Central memory CD4-positive, alpha-beta T cell (primary cell): ENCODE measurements at regions not wholly inside any gene's neighbourhood (a gene's known extent, or its start where the extent isn't known, plus 50 kb on each side); places are given as distances from the start of the nearest gene placed in this dataset.
"Not testable (repeated sequence)": the region's sequence is repeated elsewhere in the genome, so short reads cannot be mapped to it uniquely, and the experiment has no call there.

ENCODE experiments used
- DNase-seq: peaks from one replicate; pipeline ENCODE4 v3.0.0; 2022

- DNase-seq = not testable (repeated sequence)
These were observed 50.6 kb upstream of the MYL10 start for GRCh38 chr7:101679653-101680173.

- DNase-seq = no peak
These were observed 51.5 kb upstream of the MYL10 start for GRCh38 chr7:101680406-101681145.

DNA sequence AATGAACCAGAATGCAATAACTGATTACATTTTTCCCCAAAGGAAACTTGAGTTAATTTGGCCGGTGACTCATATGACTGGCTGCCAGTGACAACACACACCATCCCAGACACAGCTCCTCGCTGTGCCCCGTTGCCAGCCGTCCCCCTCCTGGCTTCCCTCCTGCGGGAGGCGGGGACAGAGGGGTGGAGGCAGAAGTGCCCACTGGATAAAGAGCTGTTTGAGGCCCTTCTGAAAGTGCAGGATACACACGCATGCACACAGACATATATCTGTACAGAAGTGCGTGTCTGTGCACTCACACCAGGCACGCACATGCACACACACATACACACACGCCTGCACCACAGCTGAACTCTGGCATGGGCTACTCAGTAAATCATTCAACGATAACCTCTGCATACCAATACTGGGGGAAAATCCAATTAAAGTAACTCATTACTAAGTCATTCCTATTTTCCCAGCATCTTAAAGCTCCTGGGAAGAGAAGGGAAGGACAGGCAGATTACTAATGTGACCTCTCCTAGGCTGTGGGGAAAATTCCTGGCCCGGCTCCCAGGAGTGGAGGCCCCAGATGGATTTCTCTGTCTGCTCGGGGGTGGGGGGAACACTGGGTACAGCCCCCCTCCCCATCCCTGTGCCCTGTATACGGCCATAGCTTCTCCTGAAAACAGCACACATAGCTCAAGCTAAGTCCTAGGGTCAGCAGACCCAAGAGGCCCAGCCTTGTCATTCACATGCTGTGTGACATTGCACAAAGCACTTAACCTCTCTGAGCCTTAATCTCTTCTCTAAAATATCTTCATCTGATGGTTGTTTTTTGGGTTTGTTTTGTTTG is 52.3 kb upstream of the MYL10 start:
- no peak for DNase-seq

GRCh38 chr7:101684983-101685330 is 55.9 kb upstream of the MYL10 start:
- no peak for DNase-seq

GRCh38 chr7:101686030-101686429 is 56.9 kb upstream of the MYL10 start:
- DNase-seq = no peak

GRCh38 chr7:101687081-101687480 is 58.0 kb upstream of the MYL10 start:
- DNase-seq = no peak

DNA sequence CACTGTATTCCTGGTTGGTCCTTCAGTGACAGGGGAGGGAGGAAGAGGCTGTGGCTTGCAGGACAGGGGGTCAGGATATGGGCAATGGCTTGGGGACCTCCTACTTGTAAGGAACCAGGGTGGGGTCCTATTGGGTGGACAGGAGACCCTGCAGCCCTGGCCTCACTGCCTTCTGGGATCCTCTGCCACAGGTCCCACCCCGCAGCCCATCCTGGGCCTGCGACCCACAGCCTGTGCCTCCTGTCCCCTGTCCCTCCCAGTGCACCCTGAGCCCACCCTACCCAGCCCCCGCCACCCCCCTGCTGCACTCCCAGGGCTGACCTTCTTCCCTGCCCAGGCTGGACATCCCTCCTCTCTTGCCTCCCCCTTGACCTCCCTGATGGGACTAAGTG is 58.7 kb upstream of the MYL10 start:
- DNase-seq = no peak

GRCh38 chr7:101688183-101688831 is 59.2 kb upstream of the MYL10 start:
- peak; percentile 54 for DNase-seq

GRCh38 chr7:101688995-101689907 is 60.2 kb upstream of the MYL10 start:
- DNase-seq = no peak

DNA sequence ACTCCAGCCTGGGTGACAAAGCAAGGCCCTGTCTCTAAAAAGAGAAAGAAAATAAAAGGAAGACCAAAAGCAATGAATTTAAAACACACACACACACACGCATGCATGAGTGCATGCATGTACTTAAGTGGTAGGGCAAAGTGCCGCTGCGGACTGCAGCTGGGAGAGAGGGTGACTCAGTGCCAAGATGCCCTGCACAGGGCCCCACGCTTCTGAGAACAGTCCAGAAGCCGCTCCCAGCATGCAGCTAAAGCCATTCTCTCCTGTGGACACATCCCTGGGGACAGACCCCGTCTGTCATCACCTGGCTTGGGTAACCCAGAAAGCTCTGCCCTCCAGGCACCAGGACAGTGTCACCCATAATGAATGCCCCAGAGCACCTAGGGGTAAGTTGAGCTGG is 61.0 kb upstream of the MYL10 start:
- DNase-seq = no peak

GRCh38 chr7:101691822-101692384 is 62.8 kb upstream of the MYL10 start:
- DNase-seq = no peak

GRCh38 chr7:101693498-101694091 is 64.5 kb upstream of the MYL10 start:
- DNase-seq = no peak

DNA sequence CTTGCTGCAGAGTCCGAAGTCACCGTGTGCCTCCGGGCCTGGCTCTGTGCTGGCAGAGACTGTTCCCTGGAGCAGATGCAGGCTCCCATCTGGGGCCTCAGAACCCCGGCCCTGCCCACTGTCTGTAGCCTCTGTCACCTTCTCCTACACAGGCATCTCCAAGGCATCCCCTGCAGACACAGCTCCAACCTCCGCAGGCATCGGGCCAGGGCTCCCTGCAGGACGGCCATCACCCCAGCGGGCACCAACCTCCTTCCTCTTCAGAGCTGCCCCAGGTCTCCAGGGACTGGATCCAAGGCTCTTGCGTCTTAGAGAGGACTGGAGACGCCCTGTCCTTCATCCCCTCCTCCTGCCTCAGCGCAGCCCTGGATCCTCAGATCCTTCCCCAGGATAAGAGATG is 69.9 kb upstream of the MYL10 start:
- no peak for DNase-seq

- DNase-seq = no peak
These were observed 70.3 kb upstream of the MYL10 start for GRCh38 chr7:101699399-101699798.

- DNase-seq = no peak
These were observed 71.1 kb upstream of the MYL10 start for GRCh38 chr7:101699881-101700823.

DNA sequence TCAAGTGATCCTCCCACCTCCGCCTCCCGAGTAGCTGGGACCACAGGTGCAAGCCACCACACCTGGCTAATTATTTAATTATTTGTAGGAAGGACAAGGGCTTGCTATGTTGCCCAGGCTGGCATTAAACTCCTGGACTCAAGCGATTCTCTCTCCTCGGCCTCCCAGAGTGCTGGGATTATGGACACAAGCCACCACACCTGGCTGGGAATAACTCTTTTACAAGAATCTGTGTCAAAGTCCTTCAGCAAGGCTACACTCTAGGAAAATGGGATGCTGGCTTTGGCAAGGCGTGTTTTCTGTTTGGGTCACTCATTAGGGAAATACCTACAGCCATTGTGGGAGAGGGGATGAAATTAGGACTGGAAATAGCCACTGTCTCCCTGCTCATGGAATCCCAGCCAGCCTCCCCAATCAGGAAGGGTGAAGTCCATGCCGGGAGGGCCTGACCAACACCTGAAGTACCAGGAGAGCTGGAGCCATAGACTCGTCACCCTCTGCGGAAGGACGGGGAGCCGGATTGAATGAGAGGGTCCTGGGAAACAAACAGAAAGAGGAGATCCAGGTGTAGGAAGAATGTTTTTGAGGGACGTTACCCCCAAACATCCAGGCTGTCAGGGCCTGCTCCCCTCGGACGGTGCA is 72.2 kb upstream of the MYL10 start:
- no peak for DNase-seq

DNA sequence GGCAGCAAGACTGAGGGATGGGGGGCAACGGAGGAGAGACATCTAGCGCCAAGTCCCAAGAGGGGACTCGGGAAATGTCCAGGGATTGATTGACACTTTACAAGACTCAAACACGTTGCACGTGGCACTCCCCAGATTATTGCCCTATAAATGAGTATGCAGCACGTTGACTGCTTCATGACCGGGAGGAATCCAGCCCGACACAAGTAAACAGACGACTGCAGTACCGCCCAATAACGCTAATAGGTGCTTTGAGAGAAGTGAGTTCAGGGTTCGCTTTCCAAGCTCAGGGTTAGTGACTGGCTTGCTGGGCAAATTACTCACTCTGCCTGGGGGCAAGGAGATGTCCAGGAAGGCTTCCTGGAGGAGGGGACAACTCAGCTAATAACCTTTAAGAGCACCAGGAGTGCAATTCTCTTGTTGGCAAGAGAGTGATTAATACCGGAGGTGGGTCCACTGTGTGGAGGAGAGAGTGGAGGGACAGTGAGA is 73.3 kb upstream of the MYL10 start:
- DNase-seq = no peak

GRCh38 chr7:101705331-101705730 is 76.2 kb upstream of the MYL10 start:
- DNase-seq = no peak

DNA sequence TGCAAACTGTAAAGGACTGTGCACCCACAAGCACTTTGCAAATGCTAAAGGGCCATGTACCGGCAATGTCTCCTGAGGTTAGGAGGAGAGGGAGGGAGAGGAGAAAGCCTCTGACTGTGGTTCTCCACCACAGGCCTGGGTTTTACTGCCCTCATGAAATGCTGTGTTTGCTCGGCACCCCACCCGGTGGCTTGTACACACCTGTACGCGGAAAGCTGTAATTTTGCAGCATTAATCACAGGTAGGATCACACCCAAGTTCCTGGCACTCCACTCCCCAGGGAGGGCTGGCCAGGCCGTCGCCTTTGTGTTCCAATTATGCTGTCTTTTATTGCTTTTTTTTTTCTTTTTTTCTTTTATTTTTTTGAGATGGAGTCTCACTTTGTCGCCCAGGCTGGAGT is 78.5 kb upstream of the MYL10 start:
- DNase-seq = no peak

GRCh38 chr7:101708223-101708622 is 79.1 kb upstream of the MYL10 start:
- DNase-seq = no peak
